HepG2 (cell line): ENCODE measurements at regions not wholly inside any gene's neighbourhood (a gene's known extent, or its start where the extent isn't known, plus 50 kb on each side); places are given as distances from the start of the nearest gene placed in this dataset.

Source experiments
- ATAC-seq: fragments of 200-7000 bp; cut with Tn5 transposase; 3 replicates; pipeline ENCODE4 v1.9.1; 2020; ENCODE audit warnings: mild to moderate bottlenecking, moderate library complexity
- BruUV-seq: library from RNA; stranded (reverse); fragments of 400-500 nt; replicated peaks from 2 replicates; lab custom pipeline; 2021; lab: Mats Ljungman, UMichigan
- CTCF ChIA-PET: fragments of 300-600 bp; formaldehyde crosslinking; extraction: SDS; loops from one replicate; lab custom pipeline; 2021; ENCODE audit warnings: low total read pairs, inconsistent platforms, low intra/inter-chr PET ratio; lab: Yijun Ruan, JAX
- POLR2A ChIA-PET: fragments of 350-600 bp; sonication (Branson Sonifier 250); formaldehyde crosslinking; loops from one replicate; lab custom pipeline; 2020; ENCODE audit warnings: antibody characterized with exemption, inconsistent platforms; lab: Yijun Ruan, JAX
- DNase-seq: peaks from one replicate; pipeline ENCODE4 v3.0.0-alpha.2; 2015; ENCODE audit warnings: low spot score
- FAIRE-seq: peaks from 3 replicates; lab custom pipeline; 2011; peaks lifted over from hg19 to GRCh38; lab: Jason Lieb, UNC
- H2AFZ ChIP-seq: one replicate; pipeline ENCODE4 v1.6.1; 2011; ENCODE audit warnings: low read length, inconsistent platforms
- H3K27ac ChIP-seq: fragments of 300-600 bp; 3 replicates; pipeline ENCODE4 v1.8.0; 2011; ENCODE audit warnings: mixed run types, mild to moderate bottlenecking, mixed read lengths, low read length, inconsistent platforms; ENCODE audit not compliant: insufficient read depth; ENCODE audit errors: extremely low read length
- H3K27me3 ChIP-seq, 2 experiments: fragments of 200-600 bp in 1 of 2; 2 replicates in 1 of 2; 3 replicates in 1 of 2; pipeline versions ENCODE4 v1.6.0 to v1.8.0; 2011; ENCODE audit warnings: low read length in 2 of 2, mild to moderate bottlenecking in 2 of 2, moderate library complexity in 2 of 2, inconsistent platforms in 1 of 2; ENCODE audit not compliant: insufficient read depth in 2 of 2, control insufficient read depth in 1 of 2
- H3K36me3 ChIP-seq, 2 experiments: fragments of 200-600 bp in 1 of 2; replicated peaks in 1 of 2; 2 replicates in 1 of 2; 3 replicates in 1 of 2; pipeline versions ENCODE4 v1.5.1 to v1.8.0; 2011; ENCODE audit warnings: low read length in 2 of 2, inconsistent platforms in 1 of 2; ENCODE audit not compliant: insufficient read depth in 2 of 2, control insufficient read depth in 1 of 2
- H3K4me1 ChIP-seq: 2 replicates; pipeline ENCODE4 v1.5.1; 2012; ENCODE audit warnings: low read length, inconsistent platforms; ENCODE audit not compliant: insufficient read depth
- H3K4me2 ChIP-seq: 2 replicates; pipeline ENCODE4 v1.6.0; 2011; ENCODE audit warnings: low read depth, low read length, inconsistent platforms
- H3K4me3 ChIP-seq, 3 experiments: fragments of 200-600 bp in 1 of 3; sonication (generic), shearing (Covaris generic) in 1 of 3; replicated peaks in 1 of 3; 2 replicates each; pipeline ENCODE4 v1.5.1; 2011 to 2016; ENCODE audit warnings: low read length in 3 of 3, inconsistent platforms in 2 of 3, low read depth in 2 of 3, mild to moderate bottlenecking in 2 of 3, control low read depth in 1 of 3, mixed read lengths in 1 of 3; ENCODE audit not compliant: insufficient read depth in 1 of 3
- H3K79me2 ChIP-seq: one replicate; pipeline ENCODE4 v1.6.1; 2011; ENCODE audit warnings: low read length, inconsistent platforms; ENCODE audit not compliant: insufficient read depth
- H3K9ac ChIP-seq: 2 replicates; pipeline ENCODE4 v1.6.0; 2011; ENCODE audit warnings: mild to moderate bottlenecking, low read depth, low read length, inconsistent platforms; ENCODE audit not compliant: insufficient read depth
- H3K9me3 ChIP-seq: 2 replicates; pipeline ENCODE4 v1.5.1; 2012; ENCODE audit warnings: mild to moderate bottlenecking, low read length
- H4K20me1 ChIP-seq: 2 replicates; pipeline ENCODE4 v1.6.0; 2011; ENCODE audit warnings: inconsistent platforms, mild to moderate bottlenecking, low read length, moderate library complexity; ENCODE audit not compliant: insufficient read depth
- ATRX ChIP-seq: sonication (generic); formaldehyde crosslinking; IDR thresholded peaks from 2 replicates; pipeline ENCODE4 v1.4.0; 2020; ENCODE audit warnings: missing genetic modification reagents, borderline replicate concordance
- MAF1 ChIP-seq: sonication (generic); formaldehyde crosslinking; IDR thresholded peaks from 2 replicates; pipeline ENCODE4 v1.5.0; 2020; ENCODE audit warnings: missing genetic modification reagents, borderline replicate concordance
- MAFK ChIP-seq, 2 experiments: IDR thresholded peaks in 1 of 2; conservative IDR thresholded peaks in 1 of 2; 2 replicates each; pipeline ENCODE4 v1.6.1; 2011; ENCODE audit warnings: improper control_type of control experiment in 2 of 2, low read length in 2 of 2
- NAIF1 ChIP-seq: sonication (generic); formaldehyde crosslinking; IDR thresholded peaks from 2 replicates; pipeline ENCODE4 v1.5.0; 2020; ENCODE audit warnings: mild to moderate bottlenecking, missing genetic modification reagents, borderline replicate concordance
- ZBTB1 ChIP-seq: sonication (generic); formaldehyde crosslinking; IDR thresholded peaks from 2 replicates; pipeline ENCODE4 v1.4.0; 2020; ENCODE audit warnings: missing genetic modification reagents, borderline replicate concordance
- ZNF17 ChIP-seq: sonication (generic); formaldehyde crosslinking; IDR thresholded peaks from 2 replicates; pipeline ENCODE4 v1.5.0; 2020; ENCODE audit warnings: mild to moderate bottlenecking, missing genetic modification reagents
- ZNF263 ChIP-seq: sonication (generic); formaldehyde crosslinking; IDR thresholded peaks from 2 replicates; pipeline ENCODE4 v1.4.0; 2020; ENCODE audit warnings: missing genetic modification reagents
- ZNF605 ChIP-seq: sonication (generic); formaldehyde crosslinking; IDR thresholded peaks from 2 replicates; pipeline ENCODE4 v1.8.0; 2022; ENCODE audit warnings: mild to moderate bottlenecking, missing genetic modification reagents
- ZNF781 ChIP-seq: sonication (generic); formaldehyde crosslinking; IDR thresholded peaks from 2 replicates; pipeline ENCODE4 v1.5.1; 2020; ENCODE audit warnings: borderline replicate concordance, mild to moderate bottlenecking, missing genetic modification reagents; ENCODE audit errors: not compliant biosample characterization
- ZNF850 ChIP-seq: sonication (generic); formaldehyde crosslinking; conservative IDR thresholded peaks from 2 replicates; pipeline ENCODE4 v1.9.0; 2021; ENCODE audit warnings: mild to moderate bottlenecking, missing genetic modification reagents
- in situ Hi-C: cut with HindIII; loops from 2 replicates; pipeline ENCODE4 v1.10.0; 2017; ENCODE audit warnings: low pct_unique_long_range_greater_than_20kb; ENCODE audit not compliant: extremely low pct_ligation_motif_present
- intact Hi-C: fragments of 100-400 bp; cut with micrococcal nuclease; formaldehyde crosslinking; loops from one replicate; pipeline ENCODE4 v1.10.0; 2022; ENCODE audit not compliant: unreplicated experiment
- TF ChIP-seq, protein P1 (sequence below): sonication (generic); formaldehyde crosslinking; IDR thresholded peaks from 2 replicates; pipeline ENCODE4 v1.5.0; 2020; ENCODE audit warnings: mild to moderate bottlenecking, missing genetic modification reagents, borderline replicate concordance
- TF ChIP-seq, protein P2 (sequence below): sonication (generic); formaldehyde crosslinking; IDR thresholded peaks from 2 replicates; pipeline ENCODE4 v1.5.1; 2020; ENCODE audit warnings: missing genetic modification reagents, mild to moderate bottlenecking, borderline replicate concordance
- TF ChIP-seq, protein P3 (sequence below): IDR thresholded peaks from 2 replicates; pipeline ENCODE4 v1.6.1; 2018; ENCODE audit warnings: missing genetic modification reagents, mild to moderate bottlenecking, missing compliant biosample characterization

DNA sequence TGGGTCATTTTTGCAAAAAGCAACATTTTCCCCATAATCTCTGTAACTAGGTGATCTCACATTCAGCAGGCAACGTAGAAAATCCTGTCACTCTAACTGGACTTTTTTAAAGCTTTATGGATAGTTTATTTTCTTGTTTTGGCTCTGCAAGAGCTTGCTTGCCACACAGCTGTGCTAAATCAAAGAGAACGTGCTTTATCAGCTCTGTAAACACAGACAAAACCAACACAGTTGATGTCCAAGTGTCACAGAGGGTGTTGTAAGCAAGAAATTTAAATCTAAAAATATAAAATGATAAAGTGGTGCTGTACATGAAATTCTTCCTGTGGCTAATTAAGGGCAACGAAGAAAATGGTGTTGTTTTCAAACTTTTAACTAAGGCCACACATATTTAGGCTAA, 97.5 kb upstream of the STAC start (continued):
- TF ChIP-seq, protein P1, sequence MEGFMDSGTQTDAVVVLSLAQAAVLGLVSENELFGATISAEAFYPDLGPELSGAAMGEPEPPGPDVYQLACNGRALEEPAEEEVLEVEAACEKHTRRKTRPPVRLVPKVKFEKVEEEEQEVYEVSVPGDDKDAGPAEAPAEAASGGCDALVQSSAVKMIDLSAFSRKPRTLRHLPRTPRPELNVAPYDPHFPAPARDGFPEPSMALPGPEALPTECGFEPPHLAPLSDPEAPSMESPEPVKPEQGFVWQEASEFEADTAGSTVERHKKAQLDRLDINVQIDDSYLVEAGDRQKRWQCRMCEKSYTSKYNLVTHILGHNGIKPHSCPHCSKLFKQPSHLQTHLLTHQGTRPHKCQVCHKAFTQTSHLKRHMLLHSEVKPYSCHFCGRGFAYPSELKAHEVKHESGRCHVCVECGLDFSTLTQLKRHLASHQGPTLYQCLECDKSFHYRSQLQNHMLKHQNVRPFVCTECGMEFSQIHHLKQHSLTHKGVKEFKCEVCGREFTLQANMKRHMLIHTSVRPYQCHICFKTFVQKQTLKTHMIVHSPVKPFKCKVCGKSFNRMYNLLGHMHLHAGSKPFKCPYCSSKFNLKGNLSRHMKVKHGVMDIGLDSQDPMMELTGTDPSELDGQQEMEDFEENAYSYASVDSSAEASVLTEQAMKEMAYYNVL (CRISPR knock-in tag) = no peak
- TF ChIP-seq MAFK (conservative IDR thresholded peaks at IDR 0.05 in 1 of 2, IDR thresholded peaks at IDR 0.05 in 1 of 2; ENCODE audit: low read length in 2 of 2) = no peak
- no peak for TF ChIP-seq ZBTB1 (CRISPR knock-in tag)

DNA sequence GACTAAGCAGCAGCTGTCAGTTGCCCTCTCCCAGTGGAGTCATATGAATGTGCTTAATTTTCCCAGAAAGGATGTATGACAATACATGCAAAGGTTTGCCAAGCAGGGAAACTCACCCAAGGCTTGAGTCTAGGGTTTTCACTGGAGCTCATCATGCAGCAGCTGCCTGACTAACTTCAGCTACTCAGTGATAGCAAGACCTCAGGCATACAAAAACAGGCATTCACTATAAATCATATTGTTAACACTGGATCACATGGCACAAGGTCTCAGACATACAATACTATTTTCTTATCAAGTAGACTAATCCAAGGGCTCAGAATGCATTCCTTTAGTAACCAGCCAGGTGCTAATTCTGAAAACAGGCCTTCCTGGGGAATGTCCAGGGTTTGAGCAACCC, 85.0 kb upstream of the STAC start:
- BruUV-seq = no TSS peak
- Histone ChIP-seq H4K20me1 (no peaks in the 10 kb centered on the region), H3K4me3 (no peak overlapping the region), H3K36me3 (no peaks in the 10 kb centered on the region), H3K79me2 (no peaks in the 10 kb centered on the region), H3K4me2 (no peak overlapping the region), H3K9ac (no peak overlapping the region), H2AFZ (no peak overlapping the region), H3K9me3 (peaks cover 11% of the 10 kb centered on the region), H3K4me1 (no peaks in the 10 kb centered on the region), H3K27ac (no peak overlapping the region), H3K27me3 (no peaks in the 10 kb centered on the region)
- ChIA-PET POLR2A (no interaction called here), CTCF (no interaction called here)
- in situ Hi-C loops (no loop called here), intact Hi-C loops (no loop called here)
- ATAC-seq (no peak), FAIRE-seq (no peak), DNase-seq (no peak)
- no peak for TF ChIP-seq NAIF1 (CRISPR knock-in tag)
- TF ChIP-seq ZNF17 (CRISPR knock-in tag) = no peak
- no peak for TF ChIP-seq ZNF850 (CRISPR knock-in tag)
- no peak for TF ChIP-seq ZNF263 (CRISPR knock-in tag)
- no peak for TF ChIP-seq ATRX (CRISPR knock-in tag)
- TF ChIP-seq MAF1 (CRISPR knock-in tag) = no peak
- no peak for TF ChIP-seq ZNF605 (CRISPR knock-in tag)
- TF ChIP-seq, protein P2, sequence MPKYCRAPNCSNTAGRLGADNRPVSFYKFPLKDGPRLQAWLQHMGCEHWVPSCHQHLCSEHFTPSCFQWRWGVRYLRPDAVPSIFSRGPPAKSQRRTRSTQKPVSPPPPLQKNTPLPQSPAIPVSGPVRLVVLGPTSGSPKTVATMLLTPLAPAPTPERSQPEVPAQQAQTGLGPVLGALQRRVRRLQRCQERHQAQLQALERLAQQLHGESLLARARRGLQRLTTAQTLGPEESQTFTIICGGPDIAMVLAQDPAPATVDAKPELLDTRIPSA (CRISPR knock-in tag) = no peak
- TF ChIP-seq, protein P3, sequence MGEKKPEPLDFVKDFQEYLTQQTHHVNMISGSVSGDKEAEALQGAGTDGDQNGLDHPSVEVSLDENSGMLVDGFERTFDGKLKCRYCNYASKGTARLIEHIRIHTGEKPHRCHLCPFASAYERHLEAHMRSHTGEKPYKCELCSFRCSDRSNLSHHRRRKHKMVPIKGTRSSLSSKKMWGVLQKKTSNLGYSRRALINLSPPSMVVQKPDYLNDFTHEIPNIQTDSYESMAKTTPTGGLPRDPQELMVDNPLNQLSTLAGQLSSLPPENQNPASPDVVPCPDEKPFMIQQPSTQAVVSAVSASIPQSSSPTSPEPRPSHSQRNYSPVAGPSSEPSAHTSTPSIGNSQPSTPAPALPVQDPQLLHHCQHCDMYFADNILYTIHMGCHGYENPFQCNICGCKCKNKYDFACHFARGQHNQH (CRISPR knock-in tag) = no peak
- no peak for TF ChIP-seq ZNF781 (CRISPR knock-in tag)
